PFSK-1 (cell line): ENCODE measurements at regions not wholly inside any gene's neighbourhood (a gene's known extent, or its start where the extent isn't known, plus 50 kb on each side); places are given as distances from the start of the nearest gene placed in this dataset.

Experiments
- FOXP2 ChIP-seq: optimal IDR thresholded peaks from 2 replicates; pipeline ENCODE3; 2011; ENCODE audit warnings: borderline replicate concordance, control low read depth, inconsistent platforms; ENCODE audit not compliant: insufficient read depth; ENCODE audit errors: extremely low read length, extremely low read depth
- POLR2AphosphoS5 ChIP-seq: IDR thresholded peaks from 2 replicates; pipeline ENCODE4 v1.6.1; 2012; ENCODE audit warnings: low read depth, mild to moderate bottlenecking, control low read depth, low read length, moderate library complexity
- SIN3A ChIP-seq: IDR thresholded peaks from 2 replicates; pipeline ENCODE4 v1.6.1; 2012; ENCODE audit warnings: mild to moderate bottlenecking, low read length, moderate library complexity, borderline replicate concordance; ENCODE audit not compliant: insufficient read depth
- TAF1 ChIP-seq: IDR thresholded peaks from 2 replicates; pipeline ENCODE4 v1.6.1; 2012; ENCODE audit warnings: low read length, control low read depth, borderline replicate concordance; ENCODE audit not compliant: insufficient read depth
- TF ChIP-seq, protein P1 (sequence below), 2 experiments: IDR thresholded peaks; 2 replicates each; pipeline versions ENCODE4 v1.6.1 to v1.8.0; 2011 to 2012; ENCODE audit warnings: low read depth in 2 of 2, low read length in 2 of 2, control low read depth in 1 of 2, inconsistent platforms in 1 of 2, mild to moderate bottlenecking in 1 of 2, moderate library complexity in 1 of 2; ENCODE audit not compliant: insufficient read depth in 1 of 2

DNA sequence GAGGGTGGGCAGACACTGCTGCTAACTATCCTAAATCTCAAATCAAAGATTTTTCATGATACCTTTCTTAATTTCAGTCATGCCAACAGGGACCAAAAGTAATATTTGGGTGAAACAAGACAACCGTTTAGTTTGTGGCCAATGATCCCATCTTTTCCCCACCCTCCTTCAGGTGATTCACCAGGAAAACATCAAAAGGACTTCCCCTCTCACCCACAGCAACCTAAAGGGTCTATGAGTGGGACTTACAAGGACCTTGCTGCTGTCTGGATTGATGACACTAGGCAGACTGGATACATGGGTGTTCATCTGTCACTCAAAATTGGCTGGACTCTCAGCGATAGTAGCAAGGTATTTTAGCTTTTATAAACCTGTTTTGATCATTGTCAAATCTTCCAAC, 62.0 kb upstream of the ZC3H12C start:
- no peak for TF ChIP-seq TAF1
- TF ChIP-seq FOXP2, result no peak
- no peak for TF ChIP-seq SIN3A
- no peak for TF ChIP-seq POLR2AphosphoS5
- TF ChIP-seq, protein P1, sequence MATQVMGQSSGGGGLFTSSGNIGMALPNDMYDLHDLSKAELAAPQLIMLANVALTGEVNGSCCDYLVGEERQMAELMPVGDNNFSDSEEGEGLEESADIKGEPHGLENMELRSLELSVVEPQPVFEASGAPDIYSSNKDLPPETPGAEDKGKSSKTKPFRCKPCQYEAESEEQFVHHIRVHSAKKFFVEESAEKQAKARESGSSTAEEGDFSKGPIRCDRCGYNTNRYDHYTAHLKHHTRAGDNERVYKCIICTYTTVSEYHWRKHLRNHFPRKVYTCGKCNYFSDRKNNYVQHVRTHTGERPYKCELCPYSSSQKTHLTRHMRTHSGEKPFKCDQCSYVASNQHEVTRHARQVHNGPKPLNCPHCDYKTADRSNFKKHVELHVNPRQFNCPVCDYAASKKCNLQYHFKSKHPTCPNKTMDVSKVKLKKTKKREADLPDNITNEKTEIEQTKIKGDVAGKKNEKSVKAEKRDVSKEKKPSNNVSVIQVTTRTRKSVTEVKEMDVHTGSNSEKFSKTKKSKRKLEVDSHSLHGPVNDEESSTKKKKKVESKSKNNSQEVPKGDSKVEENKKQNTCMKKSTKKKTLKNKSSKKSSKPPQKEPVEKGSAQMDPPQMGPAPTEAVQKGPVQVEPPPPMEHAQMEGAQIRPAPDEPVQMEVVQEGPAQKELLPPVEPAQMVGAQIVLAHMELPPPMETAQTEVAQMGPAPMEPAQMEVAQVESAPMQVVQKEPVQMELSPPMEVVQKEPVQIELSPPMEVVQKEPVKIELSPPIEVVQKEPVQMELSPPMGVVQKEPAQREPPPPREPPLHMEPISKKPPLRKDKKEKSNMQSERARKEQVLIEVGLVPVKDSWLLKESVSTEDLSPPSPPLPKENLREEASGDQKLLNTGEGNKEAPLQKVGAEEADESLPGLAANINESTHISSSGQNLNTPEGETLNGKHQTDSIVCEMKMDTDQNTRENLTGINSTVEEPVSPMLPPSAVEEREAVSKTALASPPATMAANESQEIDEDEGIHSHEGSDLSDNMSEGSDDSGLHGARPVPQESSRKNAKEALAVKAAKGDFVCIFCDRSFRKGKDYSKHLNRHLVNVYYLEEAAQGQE (IDR thresholded peaks at IDR 0.05; ENCODE audit: insufficient read depth in 1 of 2, low read depth in 2 of 2, low read length in 2 of 2), result no peak

DNA sequence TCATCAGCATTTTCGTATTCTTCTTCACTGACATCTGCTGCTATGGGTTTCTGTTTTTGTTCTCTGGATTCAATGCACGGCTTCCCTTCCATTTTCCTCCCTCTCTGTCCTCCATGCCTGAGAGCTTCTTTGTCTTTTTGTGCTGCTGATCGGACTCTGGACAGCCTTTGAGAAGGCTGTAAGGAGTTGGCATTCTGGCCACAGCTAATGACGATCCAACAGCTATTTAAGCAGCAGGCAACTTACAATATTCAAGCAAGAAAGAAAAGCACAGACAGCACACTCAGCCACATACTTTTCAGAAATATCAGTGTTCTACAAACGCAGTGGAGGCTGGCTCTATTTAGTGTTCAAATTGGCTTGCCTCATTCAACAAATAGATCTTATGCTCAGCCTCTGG, 60.9 kb upstream of the ZC3H12C start:
- TF ChIP-seq POLR2AphosphoS5 (no peak), TAF1 (no peak), FOXP2 (no peak), SIN3A (no peak)
- TF ChIP-seq, protein P1 (IDR thresholded peaks at IDR 0.05; ENCODE audit: insufficient read depth in 1 of 2, low read depth in 2 of 2, low read length in 2 of 2), result no peak

DNA sequence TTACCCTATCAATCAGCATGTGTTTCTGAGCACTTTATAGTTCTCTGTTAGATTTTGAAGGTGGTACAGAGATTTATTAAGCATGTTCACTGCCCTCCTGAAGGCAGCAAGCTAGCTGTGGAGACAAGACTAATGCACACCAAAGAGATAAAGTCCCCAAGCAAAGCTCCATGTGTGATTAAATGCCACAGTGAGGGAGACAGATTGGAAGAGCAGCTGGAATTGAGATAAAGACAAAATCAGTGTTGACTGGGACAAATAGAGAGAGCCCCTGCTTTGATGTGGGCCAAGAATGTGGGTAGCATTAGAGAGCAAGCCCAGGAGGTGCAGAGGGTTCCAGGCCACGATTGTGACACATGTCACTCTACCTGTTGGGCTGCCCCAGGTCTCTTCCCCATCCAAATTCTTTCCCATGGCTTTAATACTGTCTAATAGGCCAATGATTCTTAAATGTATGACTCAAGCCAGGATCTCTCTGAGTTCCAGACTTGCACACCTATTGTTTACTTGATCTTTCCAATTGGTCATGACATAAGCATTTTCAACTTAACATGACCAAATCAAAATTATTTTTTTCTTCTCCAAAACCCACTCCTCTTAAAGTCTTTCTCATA, 60.1 kb upstream of the ZC3H12C start:
- no peak for TF ChIP-seq FOXP2
- no peak for TF ChIP-seq SIN3A
- no peak for TF ChIP-seq POLR2AphosphoS5
- TF ChIP-seq, protein P1 (IDR thresholded peaks at IDR 0.05; ENCODE audit: insufficient read depth in 1 of 2, low read depth in 2 of 2, low read length in 2 of 2), result no peak
- no peak for TF ChIP-seq TAF1

DNA sequence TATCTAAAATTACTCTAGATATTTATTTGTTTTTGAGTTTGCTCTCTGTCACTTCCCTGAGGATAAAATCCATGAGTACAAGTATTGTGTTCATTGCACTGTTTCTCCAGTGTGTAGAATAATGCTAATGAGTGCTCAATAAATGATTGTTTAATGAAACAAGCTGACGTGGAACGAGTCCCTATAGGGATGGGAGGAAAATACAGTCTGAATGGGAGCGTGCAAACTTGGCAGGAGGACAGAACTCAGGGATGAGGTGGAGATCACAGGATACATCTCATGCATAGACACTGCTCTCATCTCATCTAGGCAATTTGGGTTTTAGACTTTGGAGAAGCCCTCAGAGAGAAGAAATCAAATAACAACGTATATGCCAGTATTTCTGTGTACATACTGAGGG, 58.4 kb upstream of the ZC3H12C start:
- TF ChIP-seq, protein P1 (IDR thresholded peaks at IDR 0.05; ENCODE audit: insufficient read depth in 1 of 2, low read depth in 2 of 2, low read length in 2 of 2), result no peak
- TF ChIP-seq POLR2AphosphoS5 (no peak), TAF1 (no peak), SIN3A (no peak), FOXP2 (no peak)
